Endothelial cell (in vitro differentiated cells): ENCODE measurements at regions not wholly inside any gene's neighbourhood (a gene's known extent, or its start where the extent isn't known, plus 50 kb on each side); places are given as distances from the start of the nearest gene placed in this dataset.
"Not testable (repeated sequence)": the region's sequence is repeated elsewhere in the genome, so short reads cannot be mapped to it uniquely, and the experiment has no call there.

Experiments used
- DNase-seq: peaks from one replicate; pipeline ENCODE4 v3.0.0; 2021; ENCODE audit warnings: low spot score
- H3K27ac Mint-ChIP-seq: one replicate; pipeline ENCODE4 v1.8.0; 2021; ENCODE audit warnings: mixed read lengths, inconsistent platforms; ENCODE audit not compliant: unreplicated experiment
- H3K27me3 Mint-ChIP-seq: one replicate; pipeline ENCODE4 v1.8.0; 2021; ENCODE audit warnings: mild to moderate bottlenecking, moderate library complexity, mixed read lengths, inconsistent platforms; ENCODE audit not compliant: unreplicated experiment
- H3K36me3 Mint-ChIP-seq: one replicate; pipeline ENCODE4 v1.8.0; 2021; ENCODE audit warnings: mild to moderate bottlenecking, low read depth, mixed read lengths, inconsistent platforms; ENCODE audit not compliant: unreplicated experiment
- H3K4me1 Mint-ChIP-seq: one replicate; pipeline ENCODE4 v1.8.0; 2021; ENCODE audit warnings: mild to moderate bottlenecking, mixed read lengths, inconsistent platforms; ENCODE audit not compliant: unreplicated experiment
- H3K4me3 Mint-ChIP-seq: one replicate; pipeline ENCODE4 v1.8.0; 2021; ENCODE audit warnings: mild to moderate bottlenecking, mixed read lengths, inconsistent platforms; ENCODE audit not compliant: unreplicated experiment
- H3K9me3 Mint-ChIP-seq: one replicate; pipeline ENCODE4 v1.8.0; 2021; ENCODE audit warnings: mixed read lengths, inconsistent platforms; ENCODE audit not compliant: unreplicated experiment
- CTCF ChIP-seq: fragments of 200-600 bp; sonication (generic); IDR thresholded peaks from one replicate; pipeline ENCODE4 v1.5.0; 2021; ENCODE audit warnings: antibody characterized with exemption; ENCODE audit not compliant: unreplicated experiment

- peak overlapping the region; percentile 57 for H3K27ac Mint-ChIP-seq
These were observed 199.8 kb upstream of the FRG1 start for GRCh38 chr4:189740873-189741272.

DNA sequence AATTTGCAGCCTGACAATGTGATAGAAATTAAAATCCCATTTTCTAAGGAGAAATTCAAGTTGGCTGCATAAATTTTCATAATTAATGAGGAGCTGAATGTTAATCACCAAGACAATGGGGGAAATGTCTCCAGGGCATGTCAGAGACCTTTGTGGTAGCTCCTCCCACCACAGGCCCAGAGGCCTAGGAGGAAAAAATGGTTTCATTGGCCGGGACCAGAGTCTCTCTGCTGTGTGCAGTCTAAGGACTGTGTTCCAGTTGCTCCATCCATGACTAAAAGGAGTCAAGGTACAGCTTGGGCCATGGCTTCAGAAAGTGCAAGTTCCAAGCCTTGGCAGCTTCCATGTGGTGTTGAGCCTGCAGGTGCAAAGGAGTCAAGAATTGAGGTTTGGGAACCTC is 187.6 kb upstream of the FRG1 start:
- not testable (repeated sequence) for H3K4me3 Mint-ChIP-seq, DNase-seq, H3K27me3 Mint-ChIP-seq, H3K27ac Mint-ChIP-seq, H3K36me3 Mint-ChIP-seq, H3K4me1 Mint-ChIP-seq
- peaks cover 14% of the 10 kb centered on the region for H3K9me3 Mint-ChIP-seq

More at GRCh38 chr4:189740873-189741272, 199.8 kb upstream of the FRG1 start:
- TF ChIP-seq CTCF = no peak
- Mint-ChIP-seq H3K27me3 (peaks cover 4% of the 10 kb centered on the region), H3K4me1 (no peaks in the 10 kb centered on the region), H3K9me3 (no peaks in the 10 kb centered on the region), H3K36me3 (peaks cover 4% of the 10 kb centered on the region), H3K4me3 (no peak overlapping the region)
- no peak for DNase-seq

DNA sequence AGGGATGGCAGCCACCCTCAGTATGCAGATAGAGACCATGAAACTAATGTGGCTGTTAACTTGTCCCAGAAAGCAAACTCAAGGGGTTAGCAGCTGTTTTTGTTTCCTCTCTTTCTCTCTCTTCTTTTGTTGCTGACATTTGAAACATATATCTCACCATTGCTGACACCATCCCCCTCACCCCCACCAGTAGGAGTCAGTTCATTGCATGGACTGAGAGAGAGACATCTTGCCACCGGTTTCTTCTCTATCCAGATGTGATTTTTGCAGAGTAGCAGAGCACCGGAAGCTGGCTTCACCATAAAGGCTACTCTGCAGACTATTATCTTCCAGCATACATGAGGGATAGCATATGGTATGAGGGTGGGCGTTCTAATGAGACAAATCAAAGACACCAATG is 177.1 kb upstream of the FRG1 start:
- H3K9me3 Mint-ChIP-seq = peaks cover 23% of the 10 kb centered on the region
- no peak overlapping the region for H3K27ac Mint-ChIP-seq
- no peak overlapping the region for H3K4me3 Mint-ChIP-seq
- no peaks in the 10 kb centered on the region for H3K4me1 Mint-ChIP-seq
- peaks cover 8% of the 10 kb centered on the region for H3K36me3 Mint-ChIP-seq
- no peaks in the 10 kb centered on the region for H3K27me3 Mint-ChIP-seq
- no peak for DNase-seq
- no peak for TF ChIP-seq CTCF

- peaks cover 17% of the 10 kb centered on the region for H3K9me3 Mint-ChIP-seq
- TF ChIP-seq CTCF = no peak
- DNase-seq = no peak
- H3K27ac Mint-ChIP-seq = no peak overlapping the region
- no peaks in the 10 kb centered on the region for H3K4me1 Mint-ChIP-seq
- H3K4me3 Mint-ChIP-seq = no peak overlapping the region
- no peaks in the 10 kb centered on the region for H3K27me3 Mint-ChIP-seq
- H3K36me3 Mint-ChIP-seq = peaks cover 8% of the 10 kb centered on the region
These were observed 175.4 kb upstream of the FRG1 start for GRCh38 chr4:189765301-189765700.

DNA sequence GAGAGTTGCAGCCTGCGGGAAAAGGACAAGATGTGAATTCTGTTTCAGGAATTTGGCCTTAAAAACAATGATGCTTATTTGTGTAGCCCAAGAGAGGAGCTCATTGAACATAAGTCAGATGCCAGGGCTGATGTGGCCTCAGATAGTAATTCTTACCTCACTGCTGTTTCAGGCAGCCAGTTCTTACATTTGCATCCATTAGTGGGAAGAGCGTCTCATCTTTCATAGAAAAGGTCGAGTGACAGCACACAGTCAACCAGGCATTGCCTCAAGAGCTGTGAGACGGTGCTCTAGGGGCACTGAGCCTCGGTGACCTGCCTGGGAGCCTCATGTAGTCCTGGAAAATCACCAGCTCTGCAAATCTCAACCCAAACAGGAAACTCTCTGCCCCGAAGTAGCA is 174.9 kb upstream of the FRG1 start:
- Mint-ChIP-seq H3K4me1 (no peaks in the 10 kb centered on the region), H3K27ac (no peak overlapping the region), H3K4me3 (no peak overlapping the region), H3K27me3 (no peaks in the 10 kb centered on the region), H3K9me3 (peaks cover 13% of the 10 kb centered on the region), H3K36me3 (peaks cover 8% of the 10 kb centered on the region)
- TF ChIP-seq CTCF = no peak
- no peak for DNase-seq

DNA sequence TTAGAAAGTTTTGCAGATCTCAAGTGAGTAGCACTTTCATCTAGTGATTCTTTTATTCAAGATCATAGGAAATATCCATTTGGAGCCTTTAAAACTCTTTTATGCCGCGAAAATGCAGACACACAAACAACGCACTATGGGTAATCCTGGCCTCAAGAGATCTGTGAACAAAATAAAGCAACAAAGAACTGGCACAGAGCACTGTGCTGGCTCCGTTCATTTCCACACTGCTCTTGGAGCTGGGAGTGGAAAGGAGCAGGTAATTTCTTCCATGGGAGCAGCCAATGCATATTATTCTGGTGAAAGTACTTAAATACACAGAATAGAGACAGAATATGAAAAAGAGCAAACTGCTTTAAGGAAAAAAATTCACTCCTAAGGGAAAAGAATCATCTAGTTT is 172.7 kb upstream of the FRG1 start:
- no peaks in the 10 kb centered on the region for H3K36me3 Mint-ChIP-seq
- no peak overlapping the region for H3K27ac Mint-ChIP-seq
- H3K9me3 Mint-ChIP-seq = peaks cover 12% of the 10 kb centered on the region
- no peaks in the 10 kb centered on the region for H3K4me1 Mint-ChIP-seq
- DNase-seq = no peak
- no peak overlapping the region for H3K4me3 Mint-ChIP-seq
- TF ChIP-seq CTCF = no peak
- H3K27me3 Mint-ChIP-seq = no peaks in the 10 kb centered on the region
